ENCODE measurements at regions not wholly inside any gene's neighbourhood (a gene's known extent, or its start where the extent isn't known, plus 50 kb on each side); places are given as distances from the start of the nearest gene placed in this dataset.

- Histone ChIP-seq H2BK12ac (ENCODE audit: low read length in 2 of 2) (no peak overlapping the region), H4K91ac (ENCODE audit: low read length) (no peak overlapping the region), H3K18ac (ENCODE audit: low read depth in 1 of 2, low read length in 2 of 2) (no peak overlapping the region), H3K4me3 (ENCODE audit: insufficient read depth in 1 of 2, low read depth in 1 of 2, low read length in 2 of 2) (no peak overlapping the region), H3K27ac (ENCODE audit: low read length, poor library complexity, severe bottlenecking) (no peak overlapping the region), H3K23ac (ENCODE audit: low read length in 2 of 2) (no peak overlapping the region), H3K14ac (ENCODE audit: low read length in 2 of 2) (no peak overlapping the region), H2AK5ac (ENCODE audit: low read length, severe bottlenecking) (no peak overlapping the region), H2AFZ (ENCODE audit: low read depth, low read length) (no peak overlapping the region), H3K79me1 (replicated peaks; ENCODE audit: low read length, poor library complexity, severe bottlenecking) (no peaks in the 10 kb centered on the region), H3K4me2 (ENCODE audit: low read length, poor library complexity, severe bottlenecking) (no peak overlapping the region), H3K36me3 (ENCODE audit: control insufficient read depth in 1 of 2, insufficient read depth in 2 of 2, low read depth in 1 of 2, low read length in 2 of 2) (no peaks in the 10 kb centered on the region), H3K9ac (ENCODE audit: low read length) (no peak overlapping the region), H3K27me3 (ENCODE audit: control insufficient read depth in 1 of 2, insufficient read depth in 1 of 2, low read length in 2 of 2) (no peaks in the 10 kb centered on the region), H2BK5ac (ENCODE audit: low read depth, low read length, poor library complexity, severe bottlenecking) (no peak overlapping the region), H2BK15ac (ENCODE audit: low read depth, poor library complexity, severe bottlenecking) (no peak overlapping the region), H3K4ac (ENCODE audit: low read depth in 1 of 2, low read length in 2 of 2) (no peak overlapping the region), H3K9me3 (ENCODE audit: control insufficient read depth, low read length) (no peaks in the 10 kb centered on the region), H4K8ac (ENCODE audit: low read length) (no peak overlapping the region), H2BK120ac (ENCODE audit: low read depth, low read length) (no peak overlapping the region), H3K4me1 (ENCODE audit: control insufficient read depth, insufficient read depth, low read depth, low read length) (no peaks in the 10 kb centered on the region)
- DNase-seq: peak; percentile 7
- no CpG with 5 or more reads among the region's 1 CpG for WGBS
Measured at GRCh38 chr3:144162042-144162441, 190.4 kb downstream of the DIPK2A start.

GRCh38 chr3:144164352-144164751, 192.7 kb downstream of the DIPK2A start:
- Histone ChIP-seq H3K18ac (ENCODE audit: low read depth in 1 of 2, low read length in 2 of 2) (no peak overlapping the region), H3K14ac (ENCODE audit: low read length in 2 of 2) (no peak overlapping the region), H3K9ac (ENCODE audit: low read length) (no peak overlapping the region), H2AK5ac (ENCODE audit: low read length, severe bottlenecking) (no peak overlapping the region), H2BK120ac (ENCODE audit: low read depth, low read length) (no peak overlapping the region), H4K91ac (ENCODE audit: low read length) (no peak overlapping the region), H2BK12ac (ENCODE audit: low read length in 2 of 2) (no peak overlapping the region), H3K4ac (ENCODE audit: low read depth in 1 of 2, low read length in 2 of 2) (no peak overlapping the region), H3K27me3 (ENCODE audit: control insufficient read depth in 1 of 2, insufficient read depth in 1 of 2, low read length in 2 of 2) (no peaks in the 10 kb centered on the region), H3K36me3 (ENCODE audit: control insufficient read depth in 1 of 2, insufficient read depth in 2 of 2, low read depth in 1 of 2, low read length in 2 of 2) (no peaks in the 10 kb centered on the region), H3K4me3 (ENCODE audit: insufficient read depth in 1 of 2, low read depth in 1 of 2, low read length in 2 of 2) (no peak overlapping the region), H3K79me1 (replicated peaks; ENCODE audit: low read length, poor library complexity, severe bottlenecking) (no peaks in the 10 kb centered on the region), H3K27ac (ENCODE audit: low read length, poor library complexity, severe bottlenecking) (no peak overlapping the region), H4K8ac (ENCODE audit: low read length) (no peak overlapping the region), H3K9me3 (ENCODE audit: control insufficient read depth, low read length) (no peaks in the 10 kb centered on the region), H3K4me2 (ENCODE audit: low read length, poor library complexity, severe bottlenecking) (no peak overlapping the region), H3K23ac (ENCODE audit: low read length in 2 of 2) (no peak overlapping the region), H2AFZ (ENCODE audit: low read depth, low read length) (no peak overlapping the region), H3K4me1 (ENCODE audit: control insufficient read depth, insufficient read depth, low read depth, low read length) (no peaks in the 10 kb centered on the region), H2BK5ac (ENCODE audit: low read depth, low read length, poor library complexity, severe bottlenecking) (no peak overlapping the region), H2BK15ac (ENCODE audit: low read depth, poor library complexity, severe bottlenecking) (no peak overlapping the region)
- no CpG with 5 or more reads among the region's 1 CpG for WGBS
- no peak for DNase-seq

GRCh38 chr3:144165482-144165881, 193.9 kb downstream of the DIPK2A start:
- H2BK120ac ChIP-seq (ENCODE audit: low read depth, low read length): no peak overlapping the region
- H3K27me3 ChIP-seq (ENCODE audit: control insufficient read depth in 1 of 2, insufficient read depth in 1 of 2, low read length in 2 of 2): no peaks in the 10 kb centered on the region
- no peak overlapping the region for H3K23ac ChIP-seq (ENCODE audit: low read length in 2 of 2)
- H3K9me3 ChIP-seq (ENCODE audit: control insufficient read depth, low read length): no peaks in the 10 kb centered on the region
- no peak overlapping the region for H2BK5ac ChIP-seq (ENCODE audit: low read depth, low read length, poor library complexity, severe bottlenecking)
- no peak overlapping the region for H2BK12ac ChIP-seq (ENCODE audit: low read length in 2 of 2)
- no peak overlapping the region for H3K27ac ChIP-seq (ENCODE audit: low read length, poor library complexity, severe bottlenecking)
- no peak overlapping the region for H3K4me2 ChIP-seq (ENCODE audit: low read length, poor library complexity, severe bottlenecking)
- no peak overlapping the region for H2AFZ ChIP-seq (ENCODE audit: low read depth, low read length)
- no peak overlapping the region for H3K18ac ChIP-seq (ENCODE audit: low read depth in 1 of 2, low read length in 2 of 2)
- WGBS: 77% methylated on average over 2 of the region's 2 CpGs
- H3K36me3 ChIP-seq (ENCODE audit: control insufficient read depth in 1 of 2, insufficient read depth in 2 of 2, low read depth in 1 of 2, low read length in 2 of 2): no peaks in the 10 kb centered on the region
- H3K79me1 ChIP-seq (replicated peaks; ENCODE audit: low read length, poor library complexity, severe bottlenecking): no peaks in the 10 kb centered on the region
- no peak overlapping the region for H2AK5ac ChIP-seq (ENCODE audit: low read length, severe bottlenecking)
- no peak overlapping the region for H2BK15ac ChIP-seq (ENCODE audit: low read depth, poor library complexity, severe bottlenecking)
- H4K91ac ChIP-seq (ENCODE audit: low read length): no peak overlapping the region
- H3K4me3 ChIP-seq (ENCODE audit: insufficient read depth in 1 of 2, low read depth in 1 of 2, low read length in 2 of 2): no peak overlapping the region
- H3K14ac ChIP-seq (ENCODE audit: low read length in 2 of 2): no peak overlapping the region
- no peak overlapping the region for H3K9ac ChIP-seq (ENCODE audit: low read length)
- no peak overlapping the region for H4K8ac ChIP-seq (ENCODE audit: low read length)
- no peak overlapping the region for H3K4ac ChIP-seq (ENCODE audit: low read depth in 1 of 2, low read length in 2 of 2)
- no peak for DNase-seq
- no peaks in the 10 kb centered on the region for H3K4me1 ChIP-seq (ENCODE audit: control insufficient read depth, insufficient read depth, low read depth, low read length)

DNA sequence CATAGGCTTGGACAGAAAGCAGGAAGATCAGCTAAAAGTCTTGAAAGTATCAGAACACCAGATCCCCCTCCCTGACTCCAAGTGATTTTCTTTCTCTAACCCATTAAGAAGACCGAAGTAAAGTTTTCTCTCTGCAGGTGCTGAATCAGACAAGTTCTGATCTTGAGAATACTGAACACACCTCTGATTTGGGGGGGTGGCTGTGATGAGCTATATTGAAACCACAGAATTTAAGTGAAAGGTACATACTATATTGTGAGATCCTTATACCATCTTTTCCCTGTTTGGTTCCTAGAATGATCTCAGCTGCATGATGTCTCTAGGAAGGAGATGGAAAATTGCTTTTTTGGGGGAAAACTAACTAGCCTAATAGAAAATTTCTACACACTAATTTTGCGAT, 196.0 kb downstream of the DIPK2A start:
- H3K4ac ChIP-seq (ENCODE audit: low read depth in 1 of 2, low read length in 2 of 2): no peak overlapping the region

More for the DNA sequence above, 196.0 kb downstream of the DIPK2A start:
- Histone ChIP-seq H2BK5ac (ENCODE audit: low read depth, low read length, poor library complexity, severe bottlenecking) (no peak overlapping the region), H3K9ac (ENCODE audit: low read length) (no peak overlapping the region), H2BK120ac (ENCODE audit: low read depth, low read length) (no peak overlapping the region), H3K18ac (ENCODE audit: low read depth in 1 of 2, low read length in 2 of 2) (no peak overlapping the region), H2BK12ac (ENCODE audit: low read length in 2 of 2) (no peak overlapping the region), H3K4me3 (ENCODE audit: insufficient read depth in 1 of 2, low read depth in 1 of 2, low read length in 2 of 2) (no peak overlapping the region), H3K9me3 (ENCODE audit: control insufficient read depth, low read length) (no peaks in the 10 kb centered on the region), H2AFZ (ENCODE audit: low read depth, low read length) (no peak overlapping the region), H2BK15ac (ENCODE audit: low read depth, poor library complexity, severe bottlenecking) (no peak overlapping the region), H3K23ac (ENCODE audit: low read length in 2 of 2) (no peak overlapping the region), H3K4me2 (ENCODE audit: low read length, poor library complexity, severe bottlenecking) (no peak overlapping the region), H3K79me1 (replicated peaks; ENCODE audit: low read length, poor library complexity, severe bottlenecking) (no peaks in the 10 kb centered on the region), H3K36me3 (ENCODE audit: control insufficient read depth in 1 of 2, insufficient read depth in 2 of 2, low read depth in 1 of 2, low read length in 2 of 2) (no peaks in the 10 kb centered on the region), H3K4me1 (ENCODE audit: control insufficient read depth, insufficient read depth, low read depth, low read length) (no peaks in the 10 kb centered on the region), H4K8ac (ENCODE audit: low read length) (no peak overlapping the region), H3K27me3 (ENCODE audit: control insufficient read depth in 1 of 2, insufficient read depth in 1 of 2, low read length in 2 of 2) (no peaks in the 10 kb centered on the region), H3K27ac (ENCODE audit: low read length, poor library complexity, severe bottlenecking) (no peak overlapping the region), H2AK5ac (ENCODE audit: low read length, severe bottlenecking) (no peak overlapping the region), H4K91ac (ENCODE audit: low read length) (no peak overlapping the region), H3K14ac (ENCODE audit: low read length in 2 of 2) (no peak overlapping the region)
- no peak for DNase-seq
- 100% methylated on average over 1 of the region's 2 CpGs for WGBS
